ENCODE measurements at regions not wholly inside any gene's neighbourhood (a gene's known extent, or its start where the extent isn't known, plus 50 kb on each side); places are given as distances from the start of the nearest gene placed in this dataset.

- FAIRE-seq (no peak), DNase-seq (ENCODE audit: extremely low read depth in 1 of 4, low spot score in 3 of 4) (no peak), ATAC-seq (no peak)
- Histone ChIP-seq H3K36me3 (ENCODE audit: control insufficient read depth, insufficient read depth, low read length) (no peaks in the 10 kb centered on the region), H3K79me2 (ENCODE audit: control insufficient read depth, insufficient read depth, low read length) (no peaks in the 10 kb centered on the region), H3K27me3 (ENCODE audit: control insufficient read depth in 2 of 2, insufficient read depth in 2 of 2, low read length in 2 of 2) (peaks cover 22 to 63% of the 10 kb centered on the region in 2 experiments; a peak in 4 of 5 replicates), H3K4me1 (replicated peaks in 1 of 2; ENCODE audit: control insufficient read depth in 2 of 2, insufficient read depth in 2 of 2, low read length in 2 of 2) (no peaks in the 10 kb centered on the region), H2AFZ (ENCODE audit: low read depth, low read length) (no peak overlapping the region), H3K4me2 (ENCODE audit: insufficient read depth, low read length) (no peak overlapping the region), H3K9me3 (replicated peaks; ENCODE audit: control insufficient read depth, insufficient read depth, low read depth, low read length) (no peaks in the 10 kb centered on the region), H3K4me3 (no peak overlapping the region), H3K9ac (ENCODE audit: insufficient read depth in 1 of 2, low read depth in 2 of 2, low read length in 2 of 2) (no peak overlapping the region), H4K20me1 (replicated peaks; ENCODE audit: control insufficient read depth, insufficient read depth, low read length) (peaks cover 6% of the 10 kb centered on the region; the same call in 1 of the 2 replicates), H3K9me1 (ENCODE audit: control insufficient read depth, insufficient read depth, low read length) (peaks cover 2% of the 10 kb centered on the region), H3K27ac (ENCODE audit: extremely low read depth, low read depth, low read length) (no peak overlapping the region)
- intact Hi-C loops (cut with micrococcal nuclease): no loop called here
- TF ChIP-seq SMARCE1 (IDR thresholded peaks at IDR 0.05) (no peak), ERF (CRISPR knock-in tag; IDR thresholded peaks at IDR 0.05) (no peak), POU5F1 (IDR thresholded peaks at IDR 0.05; ENCODE audit: borderline replicate concordance, low read depth, low read length, partially characterized antibody) (no peak), TFAM (CRISPR knock-in tag; conservative IDR thresholded peaks at IDR 0.05) (no peak), NCOA2 (IDR thresholded peaks at IDR 0.05; ENCODE audit: partially characterized antibody in 2 of 2) (no peak), ETS2 (tag; IDR thresholded peaks at IDR 0.05; ENCODE audit: borderline replicate concordance, poor library complexity, severe bottlenecking) (no peak), SRF (CRISPR knock-in tag; IDR thresholded peaks at IDR 0.05) (no peak), ZNF764 (CRISPR knock-in tag; IDR thresholded peaks at IDR 0.05; ENCODE audit: low read depth) (no peak), CCAR2 (IDR thresholded peaks at IDR 0.05; ENCODE audit: low read depth, low read length) (no peak), HDAC6 (IDR thresholded peaks at IDR 0.05; ENCODE audit: low read depth, low read length) (no peak), YY1 (IDR thresholded peaks at IDR 0.05; ENCODE audit: borderline replicate concordance in 1 of 3, control insufficient read depth in 1 of 3, extremely low read depth in 1 of 3, insufficient read depth in 3 of 3, insufficient read length in 1 of 3, insufficient replicate concordance in 2 of 3, low read depth in 1 of 3, low read length in 2 of 3) (no peak), ZBTB8A (IDR thresholded peaks at IDR 0.05; ENCODE audit: partially characterized antibody) (no peak), MEF2D (tag; conservative IDR thresholded peaks at IDR 0.05; ENCODE audit: low read depth) (no peak), ZNF699 (CRISPR knock-in tag; IDR thresholded peaks at IDR 0.05; ENCODE audit: insufficient replicate concordance) (no peak), MYC (IDR thresholded peaks at IDR 0.05; ENCODE audit: low read depth, low read length) (no peak), MYC (CRISPR knock-in tag; IDR thresholded peaks at IDR 0.05; ENCODE audit: borderline replicate concordance, low read depth) (no peak), SMC3 (conservative IDR thresholded peaks at IDR 0.05; ENCODE audit: insufficient read depth, low read depth, low read length) (no peak), ZNF696 (CRISPR knock-in tag; conservative IDR thresholded peaks at IDR 0.05) (no peak), CSDE1 (IDR thresholded peaks at IDR 0.05) (no peak), POLR2AphosphoS2 (IDR thresholded peaks at IDR 0.05; ENCODE audit: low read length) (no peak)
- TF ChIP-seq, protein P1, sequence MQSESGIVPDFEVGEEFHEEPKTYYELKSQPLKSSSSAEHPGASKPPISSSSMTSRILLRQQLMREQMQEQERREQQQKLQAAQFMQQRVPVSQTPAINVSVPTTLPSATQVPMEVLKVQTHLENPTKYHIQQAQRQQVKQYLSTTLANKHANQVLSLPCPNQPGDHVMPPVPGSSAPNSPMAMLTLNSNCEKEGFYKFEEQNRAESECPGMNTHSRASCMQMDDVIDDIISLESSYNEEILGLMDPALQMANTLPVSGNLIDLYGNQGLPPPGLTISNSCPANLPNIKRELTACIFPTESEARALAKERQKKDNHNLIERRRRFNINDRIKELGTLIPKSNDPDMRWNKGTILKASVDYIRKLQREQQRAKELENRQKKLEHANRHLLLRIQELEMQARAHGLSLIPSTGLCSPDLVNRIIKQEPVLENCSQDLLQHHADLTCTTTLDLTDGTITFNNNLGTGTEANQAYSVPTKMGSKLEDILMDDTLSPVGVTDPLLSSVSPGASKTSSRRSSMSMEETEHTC (IDR thresholded peaks at IDR 0.05): no peak
- no TSS peak for BruUV-seq (replicated peaks)
- POLR2A ChIA-PET: interaction anchor here (0.6 kb wide), 1 partner anchor 902 kb away, joined by 3 read pairs; no protein-coding TSS in a partner anchor
- CTCF ChIA-PET (ENCODE audit: low intra/inter-chr PET ratio): no interaction called here
- in situ Hi-C loops (cut with MboI): no loop called here
Observed at GRCh38 chr15:70399204-70399603, 301.5 kb upstream of the TLE3 start.
